Body of pancreas (tissue), 4 donors: ENCODE measurements at regions not wholly inside any gene's neighbourhood (a gene's known extent, or its start where the extent isn't known, plus 50 kb on each side); places are given as distances from the start of the nearest gene placed in this dataset.

Source experiments
- ATAC-seq: fragments of 150-250 bp; one replicate; pipeline ENCODE4 v1.9.1; 2016
- DNase-seq, 4 donors: peaks; one replicate each; pipeline ENCODE4 v3.0.0-alpha.2; 2019
- H3K27ac ChIP-seq, 4 donors: fragments of 200-600 bp; sonication (generic); 1 replicate in 3 of 4; 2 replicates in 1 of 4; pipeline versions ENCODE4 v1.5.1 to v1.6.1; 2016 to 2019; ENCODE audit warnings: mild to moderate bottlenecking in 1 of 4, mixed read lengths in 1 of 4, moderate library complexity in 1 of 4
- H3K27me3 ChIP-seq, 2 donors: fragments of 200-600 bp; sonication (generic); one replicate each; pipeline ENCODE4 v1.6.0; 2016; ENCODE audit warnings: mild to moderate bottlenecking in 1 of 2
- H3K36me3 ChIP-seq, 2 donors: fragments of 200-600 bp; sonication (generic); replicated peaks in 1 of 2; 2 replicates each; pipeline ENCODE4 v1.5.1; 2016; ENCODE audit warnings: low read depth in 2 of 2; ENCODE audit not compliant: insufficient read depth in 1 of 2
- H3K4me1 ChIP-seq: fragments of 200-600 bp; sonication (generic); one replicate; pipeline ENCODE4 v1.6.0; 2016
- H3K4me3 ChIP-seq, 2 donors: fragments of 200-600 bp; sonication (generic); 1 replicate in 1 of 2; 2 replicates in 1 of 2; pipeline ENCODE4 v1.5.1; 2016 to 2019
- H3K9me3 ChIP-seq, 3 donors: fragments of 200-600 bp; sonication (generic); 1 replicate in 2 of 3; 2 replicates in 1 of 3; pipeline ENCODE4 v1.5.1; 2016
- POLR2A ChIP-seq, 3 donors: fragments of 450-650 bp; IDR thresholded peaks; one replicate each; pipeline ENCODE4 v1.6.1; 2016; ENCODE audit warnings: antibody characterized with exemption in 3 of 3, mild to moderate bottlenecking in 2 of 3
- WGBS, 2 donors: methylation state at CpG; one replicate each; pipeline ENCODE4 v1.1.5; 2017; 5-methylcytosine and 5-hydroxymethylcytosine counted together
- intact Hi-C: fragments of 100-400 bp; cut with DNase I; formaldehyde crosslinking; loops from one replicate; pipeline ENCODE4 v1.15.1; 2023
- TF ChIP-seq, protein P1 (sequence below), 7 experiments: fragments of 450-650 bp in 4 of 7; fragments of 200-600 bp in 3 of 7; sonication (generic) in 3 of 7; IDR thresholded peaks; one replicate each; pipeline ENCODE4 v1.5.1; 2016 to 2019; ENCODE audit warnings: antibody characterized with exemption in 7 of 7

DNA sequence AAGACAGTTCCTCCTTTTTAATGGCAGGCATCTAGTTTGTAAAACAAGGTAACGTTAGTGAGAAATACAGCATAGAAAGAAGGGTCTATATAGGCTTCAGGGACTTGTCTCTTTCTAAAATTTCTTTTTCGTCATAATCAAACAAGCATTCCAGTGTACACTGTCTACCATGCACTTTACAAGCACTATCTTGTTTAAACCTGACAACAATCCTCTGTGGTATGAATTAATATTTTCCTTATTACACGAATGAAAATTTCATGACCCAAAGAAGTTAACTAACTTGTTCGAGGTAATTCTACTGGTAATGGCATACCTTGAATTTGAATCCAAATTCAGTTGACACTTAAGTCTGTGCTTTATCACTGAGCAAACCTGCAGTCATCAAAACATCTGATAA is 399.7 kb upstream of the NBEA start:
- TF ChIP-seq POLR2A (IDR thresholded peaks at IDR 0.05), result no peak
- TF ChIP-seq, protein P1, sequence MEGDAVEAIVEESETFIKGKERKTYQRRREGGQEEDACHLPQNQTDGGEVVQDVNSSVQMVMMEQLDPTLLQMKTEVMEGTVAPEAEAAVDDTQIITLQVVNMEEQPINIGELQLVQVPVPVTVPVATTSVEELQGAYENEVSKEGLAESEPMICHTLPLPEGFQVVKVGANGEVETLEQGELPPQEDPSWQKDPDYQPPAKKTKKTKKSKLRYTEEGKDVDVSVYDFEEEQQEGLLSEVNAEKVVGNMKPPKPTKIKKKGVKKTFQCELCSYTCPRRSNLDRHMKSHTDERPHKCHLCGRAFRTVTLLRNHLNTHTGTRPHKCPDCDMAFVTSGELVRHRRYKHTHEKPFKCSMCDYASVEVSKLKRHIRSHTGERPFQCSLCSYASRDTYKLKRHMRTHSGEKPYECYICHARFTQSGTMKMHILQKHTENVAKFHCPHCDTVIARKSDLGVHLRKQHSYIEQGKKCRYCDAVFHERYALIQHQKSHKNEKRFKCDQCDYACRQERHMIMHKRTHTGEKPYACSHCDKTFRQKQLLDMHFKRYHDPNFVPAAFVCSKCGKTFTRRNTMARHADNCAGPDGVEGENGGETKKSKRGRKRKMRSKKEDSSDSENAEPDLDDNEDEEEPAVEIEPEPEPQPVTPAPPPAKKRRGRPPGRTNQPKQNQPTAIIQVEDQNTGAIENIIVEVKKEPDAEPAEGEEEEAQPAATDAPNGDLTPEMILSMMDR (IDR thresholded peaks at IDR 0.05), result no peak
- DNase-seq (no peak), ATAC-seq (no peak)
- intact Hi-C loops, result no loop called here
- no peaks in the 10 kb centered on the region for H3K27me3 ChIP-seq
- no peak overlapping the region for H3K4me3 ChIP-seq
- no peaks in the 10 kb centered on the region for H3K9me3 ChIP-seq
- no peaks in the 10 kb centered on the region for H3K4me1 ChIP-seq
- H3K27ac ChIP-seq, result no peak overlapping the region
- no peaks in the 10 kb centered on the region for H3K36me3 ChIP-seq
- 28 to 30% methylated on average over 4 of the region's 4 CpGs for WGBS, 2 donors

DNA sequence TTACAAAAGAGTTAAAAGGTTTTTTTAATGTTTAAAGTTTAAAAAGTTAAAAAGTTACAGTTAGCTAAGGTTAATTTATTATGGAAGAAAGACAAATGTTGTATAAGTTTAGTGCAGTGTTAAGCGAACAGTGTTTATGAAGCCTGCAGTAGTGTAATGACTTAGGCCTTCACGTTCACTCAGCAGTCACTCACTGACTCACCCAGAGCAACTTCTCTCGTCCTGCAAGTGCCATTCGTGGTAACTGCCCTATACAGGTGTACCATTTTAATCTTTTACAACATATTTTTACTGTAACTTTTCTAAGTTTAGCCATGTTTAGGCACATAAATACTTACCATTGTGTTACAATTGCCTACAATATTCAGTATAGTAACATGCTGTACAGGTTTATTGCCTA is 398.2 kb upstream of the NBEA start:
- ATAC-seq (no peak), DNase-seq (no peak)
- WGBS, 2 donors, result 80 to 85% methylated on average over 4 of the region's 4 CpGs
- no peaks in the 10 kb centered on the region for H3K9me3 ChIP-seq
- H3K4me3 ChIP-seq, result no peak overlapping the region
- no peaks in the 10 kb centered on the region for H3K4me1 ChIP-seq
- TF ChIP-seq POLR2A (IDR thresholded peaks at IDR 0.05), result no peak
- TF ChIP-seq, protein P1 (IDR thresholded peaks at IDR 0.05), result no peak
- H3K27ac ChIP-seq, result no peak overlapping the region
- H3K27me3 ChIP-seq, result no peaks in the 10 kb centered on the region
- H3K36me3 ChIP-seq, result no peaks in the 10 kb centered on the region
- intact Hi-C loops, result no loop called here

DNA sequence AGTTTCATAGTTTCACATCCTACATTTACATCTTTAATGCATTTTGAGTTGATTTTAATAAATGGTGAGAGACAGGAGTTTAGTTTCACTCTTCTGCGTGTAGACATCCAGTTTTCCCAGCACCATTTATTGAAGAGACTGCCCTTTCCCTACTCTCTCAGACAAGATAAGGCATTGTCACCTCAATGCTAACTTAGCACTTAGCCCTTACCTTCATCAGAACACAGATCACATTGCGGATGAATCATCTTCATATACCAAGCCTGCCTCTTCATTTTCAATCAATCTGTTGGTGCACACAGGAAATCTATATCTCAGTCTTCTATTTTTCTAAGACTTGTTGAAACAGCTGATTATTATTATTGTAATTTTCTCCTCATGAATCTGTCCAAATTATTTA is 396.6 kb upstream of the NBEA start:
- H3K4me3 ChIP-seq, result no peak overlapping the region
- DNase-seq, result no peak
- intact Hi-C loops, result no loop called here
- H3K36me3 ChIP-seq, result no peaks in the 10 kb centered on the region
- WGBS, 2 donors, result 87 to 91% methylated on average over 2 of the region's 2 CpGs
- no peak for TF ChIP-seq POLR2A (IDR thresholded peaks at IDR 0.05)
- TF ChIP-seq, protein P1 (IDR thresholded peaks at IDR 0.05), result no peak
- ATAC-seq, result no peak
- H3K9me3 ChIP-seq, result no peaks in the 10 kb centered on the region
- H3K4me1 ChIP-seq, result no peaks in the 10 kb centered on the region
- H3K27ac ChIP-seq, result no peak overlapping the region
- no peaks in the 10 kb centered on the region for H3K27me3 ChIP-seq

DNA sequence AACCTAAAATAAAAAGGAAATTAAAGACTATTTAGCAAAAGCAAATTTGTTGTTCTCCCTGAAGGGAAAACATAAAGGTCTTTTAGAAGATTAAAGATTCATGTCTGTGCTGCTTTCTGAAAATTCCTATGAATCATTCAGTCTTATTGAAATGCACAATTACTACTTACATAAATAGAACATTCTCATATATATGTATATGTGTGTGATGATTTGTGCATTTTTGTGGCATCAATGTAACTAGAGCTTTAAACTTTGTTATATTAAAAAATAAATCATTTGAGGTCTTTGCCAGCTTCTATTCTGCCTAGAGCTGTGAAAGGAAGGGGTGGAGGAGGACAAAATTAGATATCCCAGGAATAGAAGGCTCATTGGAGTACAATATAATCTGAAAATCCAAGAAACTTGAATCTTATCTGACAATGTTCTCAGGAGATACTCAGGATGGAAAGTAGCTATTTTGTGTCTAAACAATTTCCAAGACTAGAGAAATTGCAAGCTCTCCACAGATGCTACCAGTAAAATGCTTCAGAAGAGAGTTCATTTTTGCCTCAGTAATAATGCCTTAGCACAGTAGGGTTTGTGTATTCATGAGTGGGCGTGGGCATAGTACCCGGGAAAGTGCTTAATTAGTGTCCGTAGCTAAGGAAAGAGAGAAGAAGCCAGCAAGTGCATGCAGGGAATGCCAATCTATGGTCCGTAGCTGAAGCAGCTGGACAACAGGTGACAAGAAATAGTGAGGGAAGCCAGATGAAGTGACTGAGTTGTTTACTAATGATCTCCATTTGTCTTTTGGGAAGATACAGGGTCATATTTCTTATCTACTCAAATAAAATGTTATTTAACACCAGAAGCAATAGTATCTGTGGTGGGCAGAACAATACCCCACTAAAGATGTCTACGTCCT is 395.5 kb upstream of the NBEA start:
- H3K36me3 ChIP-seq, result no peaks in the 10 kb centered on the region
- intact Hi-C loops, result no loop called here
- no peak overlapping the region for H3K4me3 ChIP-seq
- H3K27ac ChIP-seq, result no peak overlapping the region
- DNase-seq, result no peak
- no peaks in the 10 kb centered on the region for H3K4me1 ChIP-seq
- 63 to 76% methylated on average over 5 of the region's 5 CpGs for WGBS, 2 donors
- no peaks in the 10 kb centered on the region for H3K27me3 ChIP-seq
- no peak for ATAC-seq
- no peak for TF ChIP-seq POLR2A (IDR thresholded peaks at IDR 0.05)
- H3K9me3 ChIP-seq, result no peaks in the 10 kb centered on the region

DNA sequence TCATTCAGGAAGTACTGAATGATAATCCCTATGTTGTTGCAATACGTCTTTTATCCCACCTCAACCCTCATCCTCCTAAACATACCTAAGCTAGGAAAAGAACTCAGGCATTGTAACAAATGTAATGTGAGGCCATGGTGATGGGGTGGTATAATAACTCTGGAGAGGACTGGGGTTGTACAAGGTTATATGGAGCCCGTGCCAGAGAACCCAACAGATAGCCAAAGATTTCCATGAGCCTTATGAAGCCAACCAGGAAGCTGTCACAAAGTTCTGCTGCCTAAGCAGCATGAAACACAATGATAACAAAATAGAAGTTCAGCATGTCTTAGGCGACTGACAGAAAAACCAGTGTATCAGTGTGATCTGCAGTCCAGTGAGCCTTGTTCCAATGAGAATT is 394.1 kb upstream of the NBEA start:
- Histone ChIP-seq H3K4me3 (no peak overlapping the region), H3K4me1 (no peaks in the 10 kb centered on the region), H3K36me3 (no peaks in the 10 kb centered on the region), H3K9me3 (no peaks in the 10 kb centered on the region), H3K27ac (no peak overlapping the region), H3K27me3 (no peaks in the 10 kb centered on the region)
- no peak for DNase-seq
- no peak for ATAC-seq
- intact Hi-C loops, result no loop called here
- WGBS, 2 donors, result 88 to 89% methylated on average over 3 of the region's 3 CpGs
- no peak for TF ChIP-seq POLR2A (IDR thresholded peaks at IDR 0.05)
- TF ChIP-seq, protein P1 (IDR thresholded peaks at IDR 0.05), result no peak
